Prostate gland (tissue), 2 donors: ENCODE measurements at regions not wholly inside any gene's neighbourhood (a gene's known extent, or its start where the extent isn't known, plus 50 kb on each side); places are given as distances from the start of the nearest gene placed in this dataset.

Experiments
- DNase-seq: peaks from one replicate; pipeline ENCODE4 v3.0.0-alpha.2; 2019; ENCODE audit warnings: low spot score
- H3K27ac ChIP-seq, 2 donors: fragments of 200-600 bp; sonication (generic); 2 replicates each; pipeline ENCODE4 v1.5.1; 2017 to 2019
- H3K27me3 ChIP-seq: fragments of 200-600 bp; sonication (generic); replicated peaks from 2 replicates; pipeline ENCODE4 v1.5.1; 2019; ENCODE audit not compliant: insufficient read depth
- H3K36me3 ChIP-seq, 2 donors: fragments of 200-600 bp; sonication (generic); 1 replicate in 1 of 2; 2 replicates in 1 of 2; pipeline versions ENCODE4 v1.5.1 to v1.8.1; 2017 to 2019
- H3K4me1 ChIP-seq: fragments of 200-600 bp; sonication (generic); replicated peaks from 2 replicates; pipeline ENCODE4 v1.5.1; 2019
- H3K4me3 ChIP-seq, 2 donors: fragments of 200-600 bp; sonication (generic); 2 replicates each; pipeline ENCODE4 v1.5.1; 2017 to 2019
- H3K9me3 ChIP-seq: fragments of 200-600 bp; sonication (generic); 2 replicates; pipeline ENCODE4 v1.5.1; 2017
- CTCF ChIP-seq, 4 experiments: fragments of 200-600 bp in 2 of 4; fragments of 450-650 bp in 2 of 4; sonication (generic) in 2 of 4; IDR thresholded peaks; 1 replicate in 3 of 4; 2 replicates in 1 of 4; pipeline ENCODE4 v1.5.1; 2016 to 2019; ENCODE audit warnings: antibody characterized with exemption in 4 of 4, mild to moderate bottlenecking in 2 of 4, moderate library complexity in 2 of 4
- POLR2A ChIP-seq: fragments of 450-650 bp; IDR thresholded peaks from one replicate; pipeline ENCODE4 v1.6.1; 2016; ENCODE audit warnings: antibody characterized with exemption, mild to moderate bottlenecking
- POLR2AphosphoS5 ChIP-seq: sonication (generic); formaldehyde crosslinking; IDR thresholded peaks from one replicate; pipeline ENCODE4 v1.6.1; 2017; ENCODE audit warnings: antibody characterized with exemption
- WGBS: methylation state at CpG from one replicate; pipeline ENCODE4 v1.1.5; 2018; 5-methylcytosine and 5-hydroxymethylcytosine counted together
- intact Hi-C: fragments of 100-400 bp; cut with DNase I; formaldehyde crosslinking; loops from one replicate; pipeline ENCODE4 v1.14.2; 2022

- WGBS: 67% methylated on average over 6 of the region's 6 CpGs
- intact Hi-C loops: no loop called here
- Histone ChIP-seq H3K27me3 (no peaks in the 10 kb centered on the region), H3K4me3 (no peak overlapping the region), H3K9me3 (no peaks in the 10 kb centered on the region), H3K4me1 (no peaks in the 10 kb centered on the region), H3K27ac (no peak overlapping the region), H3K36me3 (no peaks in the 10 kb centered on the region)
- TF ChIP-seq CTCF (IDR thresholded peaks at IDR 0.05): no peak
- no peak for TF ChIP-seq POLR2AphosphoS5
- TF ChIP-seq POLR2A: no peak
- DNase-seq: no peak
These were observed 202.4 kb upstream of the PMEPA1 start for GRCh38 chr20:57912227-57912582.

DNA sequence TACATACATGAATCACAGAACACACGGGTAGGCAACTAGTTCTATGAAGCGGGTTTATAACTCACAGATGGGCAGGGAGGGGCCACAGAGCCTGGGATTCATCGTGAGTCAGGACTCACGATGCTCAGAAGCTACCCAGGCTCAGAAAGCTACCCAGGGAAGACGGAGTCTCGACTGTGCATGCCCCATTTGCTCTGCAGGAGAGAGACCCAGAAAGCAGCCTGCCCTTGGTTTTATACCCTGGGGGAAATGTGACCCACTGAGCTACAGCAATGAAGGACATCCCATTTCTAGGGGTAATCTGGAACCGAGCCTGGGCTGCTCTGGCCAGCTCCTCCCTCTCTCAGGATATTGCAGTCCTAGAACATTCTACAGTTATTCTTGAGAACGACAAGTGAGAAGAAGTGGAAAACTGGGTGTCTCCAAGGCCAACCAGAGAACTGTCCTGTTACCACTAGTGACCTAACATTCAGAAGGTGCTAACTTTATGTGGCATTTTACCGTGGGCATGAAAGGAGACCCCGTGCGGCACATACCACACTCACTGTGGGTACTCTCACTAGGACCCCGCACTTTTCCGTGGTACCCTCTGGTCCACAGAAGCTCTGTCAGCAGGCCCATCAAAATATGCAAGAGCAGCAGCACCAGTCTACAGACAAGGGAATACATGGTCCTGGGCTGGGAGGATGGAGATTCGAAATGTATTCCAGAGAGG is 201.9 kb upstream of the PMEPA1 start:
- WGBS: 90% methylated on average over 14 of the region's 14 CpGs
- Histone ChIP-seq H3K36me3 (no peaks in the 10 kb centered on the region), H3K9me3 (no peaks in the 10 kb centered on the region), H3K27me3 (no peaks in the 10 kb centered on the region), H3K4me1 (no peaks in the 10 kb centered on the region), H3K4me3 (no peak overlapping the region), H3K27ac (no peak overlapping the region)
- no peak for TF ChIP-seq POLR2AphosphoS5
- TF ChIP-seq POLR2A: no peak
- no peak for TF ChIP-seq CTCF (IDR thresholded peaks at IDR 0.05)
- intact Hi-C loops: no loop called here
- DNase-seq: no peak

GRCh38 chr20:57910716-57911115 is 200.9 kb upstream of the PMEPA1 start:
- WGBS: 100% methylated on average over 1 of the region's 1 CpG
- intact Hi-C loops: no loop called here
- DNase-seq: no peak
- no peak for TF ChIP-seq CTCF (IDR thresholded peaks at IDR 0.05)
- no peak for TF ChIP-seq POLR2AphosphoS5
- no peak for TF ChIP-seq POLR2A
- no peaks in the 10 kb centered on the region for H3K4me1 ChIP-seq
- H3K4me3 ChIP-seq: no peak overlapping the region
- no peaks in the 10 kb centered on the region for H3K9me3 ChIP-seq
- no peak overlapping the region for H3K27ac ChIP-seq
- H3K36me3 ChIP-seq: no peaks in the 10 kb centered on the region
- H3K27me3 ChIP-seq: no peaks in the 10 kb centered on the region

DNA sequence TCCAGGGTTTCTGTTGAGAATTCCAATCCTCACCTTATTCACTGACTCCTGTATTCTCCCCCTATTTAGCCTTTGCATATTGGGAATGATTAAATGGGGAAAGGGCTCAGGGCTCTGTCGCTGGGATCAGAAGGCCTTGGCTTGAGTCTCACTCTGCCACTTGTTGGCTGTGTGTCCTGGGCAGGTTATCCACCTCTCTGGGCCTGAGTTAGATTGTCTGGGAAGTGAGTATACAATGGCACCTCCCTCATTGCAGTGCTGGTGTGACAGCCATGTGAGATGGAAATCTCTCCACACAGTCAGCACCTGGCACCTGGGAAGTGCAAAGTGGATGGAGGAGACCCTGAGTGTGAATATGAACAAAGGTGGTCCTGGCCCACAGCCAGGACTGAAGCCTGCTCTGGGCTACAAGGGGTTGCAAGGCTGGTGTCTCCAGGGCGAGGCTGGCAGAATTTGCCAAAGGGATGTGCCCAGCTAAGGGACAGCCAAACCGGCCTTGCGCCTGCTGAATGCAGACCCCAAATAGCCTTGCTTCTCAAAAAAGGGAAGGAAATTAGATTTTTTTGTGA is 200.0 kb upstream of the PMEPA1 start:
- Histone ChIP-seq H3K36me3 (no peaks in the 10 kb centered on the region), H3K4me3 (no peak overlapping the region), H3K4me1 (no peaks in the 10 kb centered on the region), H3K27ac (no peak overlapping the region), H3K27me3 (no peaks in the 10 kb centered on the region), H3K9me3 (no peaks in the 10 kb centered on the region)
- no peak for DNase-seq
- TF ChIP-seq CTCF (IDR thresholded peaks at IDR 0.05) (no peak), POLR2A (no peak), POLR2AphosphoS5 (no peak)
- WGBS: 94% methylated on average over 4 of the region's 4 CpGs
- intact Hi-C loops: no loop called here
